ENCODE measurements at regions not wholly inside any gene's neighbourhood (a gene's known extent, or its start where the extent isn't known, plus 50 kb on each side); places are given as distances from the start of the nearest gene placed in this dataset.
A peak's percentile ranks its signal among the peaks of the same experiment; 100 is the strongest.

GRCh38 chr2:66885775-66886383 lies 451.0 kb downstream of the MEIS1 start:
- no peak overlapping the region for H3K27ac ChIP-seq (ENCODE audit: low read depth, low read length)
- H3K27me3 ChIP-seq (ENCODE audit: insufficient read depth, low read length) = no peaks in the 10 kb centered on the region
- peaks cover 3 to 6% of the 10 kb centered on the region in 2 experiments for H3K4me1 ChIP-seq (ENCODE audit: control insufficient read depth in 1 of 2, insufficient read depth in 2 of 2, low read length in 2 of 2)
- no peak overlapping the region for H4K12ac ChIP-seq (ENCODE audit: low read depth, low read length)
- no peak overlapping the region for H2BK120ac ChIP-seq (ENCODE audit: insufficient read depth, low read length, poor library complexity)
- no peak overlapping the region for H3K23ac ChIP-seq (ENCODE audit: low read length)
- no peak overlapping the region for H2AK5ac ChIP-seq (ENCODE audit: low read length)
- DNase-seq = no peak
- H3K14ac ChIP-seq (ENCODE audit: low read length) = no peak overlapping the region
- H3K4ac ChIP-seq (ENCODE audit: low read depth, low read length) = no peak overlapping the region
- no CpG with 5 or more reads among the region's 2 CpGs for WGBS (ENCODE audit: extremely low coverage, insufficient coverage, insufficient read length)
- H3K4me3 ChIP-seq (ENCODE audit: low read depth, low read length) = no peak overlapping the region
- H3K9me3 ChIP-seq (ENCODE audit: insufficient read depth, low read depth, low read length) = no peaks in the 10 kb centered on the region
- no peak overlapping the region for H3K4me2 ChIP-seq (ENCODE audit: low read length)
- no peak overlapping the region for H2AFZ ChIP-seq (ENCODE audit: insufficient read depth, low read length, poor library complexity)
- H3K79me1 ChIP-seq (ENCODE audit: low read length) = peaks cover 4% of the 10 kb centered on the region
- H3K36me3 ChIP-seq (ENCODE audit: control insufficient read depth in 1 of 2, insufficient read depth in 2 of 2, low read length in 2 of 2) = no peaks in the 10 kb centered on the region
- H2BK5ac ChIP-seq (ENCODE audit: low read depth, low read length, poor library complexity) = no peak overlapping the region
- H4K8ac ChIP-seq (ENCODE audit: low read depth, low read length) = no peak overlapping the region
- no peaks in the 10 kb centered on the region for H3K79me2 ChIP-seq (ENCODE audit: control insufficient read depth, insufficient read depth, low read length, poor library complexity)
- no peak overlapping the region for H2BK12ac ChIP-seq (ENCODE audit: low read length)
- H4K91ac ChIP-seq (ENCODE audit: low read depth, low read length) = no peak overlapping the region
- H3K9ac ChIP-seq (ENCODE audit: low read length) = no peak overlapping the region
- H3K18ac ChIP-seq (ENCODE audit: low read length) = no peak overlapping the region

DNA sequence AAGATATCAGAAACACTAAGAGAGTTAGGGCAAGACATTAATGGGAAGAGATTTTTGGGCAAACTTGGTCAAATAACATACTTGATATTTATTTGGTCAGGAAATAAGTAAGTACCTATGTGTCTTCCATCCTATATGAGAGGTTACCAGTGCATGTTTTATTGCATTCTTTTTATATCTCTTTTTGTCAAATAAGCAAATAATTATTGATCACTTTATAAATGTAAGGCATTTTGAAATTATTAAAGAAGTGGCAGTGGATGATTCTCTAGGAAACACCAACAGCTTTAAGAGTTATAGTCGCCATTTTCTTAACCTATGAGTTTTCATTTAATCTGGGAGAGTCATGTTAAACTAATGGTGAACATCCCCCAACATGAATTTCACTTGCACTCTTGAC lies 453.3 kb downstream of the MEIS1 start:
- Histone ChIP-seq H2BK5ac (ENCODE audit: low read depth, low read length, poor library complexity) (no peak overlapping the region), H3K4me2 (ENCODE audit: low read length) (no peak overlapping the region), H3K9ac (ENCODE audit: low read length) (no peak overlapping the region), H3K4me1 (ENCODE audit: control insufficient read depth in 1 of 2, insufficient read depth in 2 of 2, low read length in 2 of 2) (peaks cover 3 to 6% of the 10 kb centered on the region in 2 experiments), H3K23ac (ENCODE audit: low read length) (no peak overlapping the region), H3K79me2 (ENCODE audit: control insufficient read depth, insufficient read depth, low read length, poor library complexity) (no peaks in the 10 kb centered on the region), H3K14ac (ENCODE audit: low read length) (no peak overlapping the region), H2BK120ac (ENCODE audit: insufficient read depth, low read length, poor library complexity) (no peak overlapping the region), H3K27ac (ENCODE audit: low read depth, low read length) (no peak overlapping the region), H3K9me3 (ENCODE audit: insufficient read depth, low read depth, low read length) (no peaks in the 10 kb centered on the region), H2AK5ac (ENCODE audit: low read length) (no peak overlapping the region), H4K12ac (ENCODE audit: low read depth, low read length) (no peak overlapping the region), H3K79me1 (ENCODE audit: low read length) (peaks cover 4% of the 10 kb centered on the region), H2BK12ac (ENCODE audit: low read length) (no peak overlapping the region), H3K27me3 (ENCODE audit: insufficient read depth, low read length) (no peaks in the 10 kb centered on the region), H2AFZ (ENCODE audit: insufficient read depth, low read length, poor library complexity) (no peak overlapping the region), H4K8ac (ENCODE audit: low read depth, low read length) (no peak overlapping the region), H3K4ac (ENCODE audit: low read depth, low read length) (no peak overlapping the region), H3K36me3 (ENCODE audit: control insufficient read depth in 1 of 2, insufficient read depth in 2 of 2, low read length in 2 of 2) (no peaks in the 10 kb centered on the region), H3K18ac (ENCODE audit: low read length) (no peak overlapping the region), H4K91ac (ENCODE audit: low read depth, low read length) (no peak overlapping the region), H3K4me3 (ENCODE audit: low read depth, low read length) (no peak overlapping the region)
- no CpG with 5 or more reads among the region's 1 CpG for WGBS (ENCODE audit: extremely low coverage, insufficient coverage, insufficient read length)
- no peak for DNase-seq

GRCh38 chr2:66888791-66889631 lies 454.1 kb downstream of the MEIS1 start:
- WGBS (ENCODE audit: extremely low coverage, insufficient coverage, insufficient read length) = no CpG with 5 or more reads among the region's 6 CpGs
- Histone ChIP-seq H3K4me2 (ENCODE audit: low read length) (no peak overlapping the region), H2AFZ (ENCODE audit: insufficient read depth, low read length, poor library complexity) (no peak overlapping the region)

DNA sequence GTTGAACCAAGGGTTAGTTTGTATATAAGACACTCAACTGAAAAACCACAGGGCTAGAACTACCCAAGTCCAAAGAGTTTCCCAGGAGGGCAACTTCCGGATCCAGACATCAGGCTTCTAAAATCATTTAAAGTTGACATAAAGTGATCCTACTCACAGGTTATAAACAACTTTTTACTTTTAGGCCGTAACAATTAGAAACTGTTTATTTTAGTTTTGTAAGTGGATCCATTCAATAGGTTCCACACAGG lies 454.6 kb downstream of the MEIS1 start:
- no peak for DNase-seq
- H3K18ac ChIP-seq (ENCODE audit: low read length) = no peak overlapping the region
- H3K79me1 ChIP-seq (ENCODE audit: low read length) = peaks cover 4% of the 10 kb centered on the region
- no peak overlapping the region for H3K27ac ChIP-seq (ENCODE audit: low read depth, low read length)
- H2AFZ ChIP-seq (ENCODE audit: insufficient read depth, low read length, poor library complexity) = no peak overlapping the region
- no peak overlapping the region for H3K4me2 ChIP-seq (ENCODE audit: low read length)
- H3K36me3 ChIP-seq (ENCODE audit: control insufficient read depth in 1 of 2, insufficient read depth in 2 of 2, low read length in 2 of 2) = no peaks in the 10 kb centered on the region
- H3K79me2 ChIP-seq (ENCODE audit: control insufficient read depth, insufficient read depth, low read length, poor library complexity) = no peaks in the 10 kb centered on the region
- H3K27me3 ChIP-seq (ENCODE audit: insufficient read depth, low read length) = no peaks in the 10 kb centered on the region
- no peak overlapping the region for H4K8ac ChIP-seq (ENCODE audit: low read depth, low read length)
- H2AK5ac ChIP-seq (ENCODE audit: low read length) = no peak overlapping the region
- no peak overlapping the region for H4K12ac ChIP-seq (ENCODE audit: low read depth, low read length)
- H2BK12ac ChIP-seq (ENCODE audit: low read length) = no peak overlapping the region
- H3K4ac ChIP-seq (ENCODE audit: low read depth, low read length) = no peak overlapping the region
- WGBS (ENCODE audit: extremely low coverage, insufficient coverage, insufficient read length) = no CpG with 5 or more reads among the region's 2 CpGs
- no peak overlapping the region for H3K4me3 ChIP-seq (ENCODE audit: low read depth, low read length)
- no peak overlapping the region for H3K14ac ChIP-seq (ENCODE audit: low read length)
- no peaks in the 10 kb centered on the region for H3K9me3 ChIP-seq (ENCODE audit: insufficient read depth, low read depth, low read length)
- H4K91ac ChIP-seq (ENCODE audit: low read depth, low read length) = no peak overlapping the region
- H2BK120ac ChIP-seq (ENCODE audit: insufficient read depth, low read length, poor library complexity) = no peak overlapping the region
- no peak overlapping the region for H3K23ac ChIP-seq (ENCODE audit: low read length)
- no peak overlapping the region for H2BK5ac ChIP-seq (ENCODE audit: low read depth, low read length, poor library complexity)
- peaks cover 3 to 6% of the 10 kb centered on the region in 2 experiments for H3K4me1 ChIP-seq (ENCODE audit: control insufficient read depth in 1 of 2, insufficient read depth in 2 of 2, low read length in 2 of 2)
- H3K9ac ChIP-seq (ENCODE audit: low read length) = no peak overlapping the region

More at GRCh38 chr2:66888791-66889631, 454.1 kb downstream of the MEIS1 start:
- H2BK120ac ChIP-seq (ENCODE audit: insufficient read depth, low read length, poor library complexity) = no peak overlapping the region
- peak overlapping the region; percentile 31 for H2BK12ac ChIP-seq (ENCODE audit: low read length)
- no peak overlapping the region for H3K23ac ChIP-seq (ENCODE audit: low read length)
- H3K79me1 ChIP-seq (ENCODE audit: low read length) = peaks cover 4% of the 10 kb centered on the region
- H3K36me3 ChIP-seq (ENCODE audit: control insufficient read depth in 1 of 2, insufficient read depth in 2 of 2, low read length in 2 of 2) = no peaks in the 10 kb centered on the region
- no peaks in the 10 kb centered on the region for H3K79me2 ChIP-seq (ENCODE audit: control insufficient read depth, insufficient read depth, low read length, poor library complexity)
- H3K9ac ChIP-seq (ENCODE audit: low read length) = no peak overlapping the region
- H3K27ac ChIP-seq (ENCODE audit: low read depth, low read length) = no peak overlapping the region
- peak overlapping the region; percentile 54 for H2AK5ac ChIP-seq (ENCODE audit: low read length)
- H3K4me1 ChIP-seq (ENCODE audit: control insufficient read depth in 1 of 2, insufficient read depth in 2 of 2, low read length in 2 of 2) = peaks cover 3 to 6% of the 10 kb centered on the region in 2 experiments
- DNase-seq = no peak
- H4K91ac ChIP-seq (ENCODE audit: low read depth, low read length) = peak overlapping the region; percentile 6
- no peak overlapping the region for H2BK5ac ChIP-seq (ENCODE audit: low read depth, low read length, poor library complexity)
- no peak overlapping the region for H3K18ac ChIP-seq (ENCODE audit: low read length)
- H4K8ac ChIP-seq (ENCODE audit: low read depth, low read length) = peak overlapping the region; percentile 65
- no peak overlapping the region for H3K4ac ChIP-seq (ENCODE audit: low read depth, low read length)
- no peak overlapping the region for H4K12ac ChIP-seq (ENCODE audit: low read depth, low read length)
- no peak overlapping the region for H3K14ac ChIP-seq (ENCODE audit: low read length)
- no peak overlapping the region for H3K4me3 ChIP-seq (ENCODE audit: low read depth, low read length)
- no peaks in the 10 kb centered on the region for H3K9me3 ChIP-seq (ENCODE audit: insufficient read depth, low read depth, low read length)
- no peaks in the 10 kb centered on the region for H3K27me3 ChIP-seq (ENCODE audit: insufficient read depth, low read length)
